ENCODE measurements at regions not wholly inside any gene's neighbourhood (a gene's known extent, or its start where the extent isn't known, plus 50 kb on each side); places are given as distances from the start of the nearest gene placed in this dataset.

DNA sequence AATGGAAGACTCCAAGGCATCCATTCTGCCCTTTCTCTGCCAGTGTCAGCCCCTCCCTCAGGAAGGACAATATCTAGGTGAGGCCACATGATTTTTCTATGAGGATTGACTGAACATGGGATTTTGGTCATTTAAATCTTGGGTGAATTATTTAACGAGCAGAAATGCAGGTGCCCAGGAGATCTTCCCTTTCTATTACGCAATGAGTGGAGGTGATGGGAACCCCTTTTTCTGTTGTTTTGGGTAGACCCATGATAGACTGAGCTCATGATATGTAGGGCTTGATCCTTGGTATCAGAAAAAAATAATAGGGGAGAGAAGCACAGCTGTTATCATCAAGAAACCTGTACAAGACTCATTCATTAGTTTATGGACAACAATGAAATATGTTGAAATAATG, 112.6 kb upstream of the SPTLC3 start:
- Histone ChIP-seq H3K4me3 (ENCODE audit: extremely low read depth in 1 of 4, insufficient read depth in 2 of 4, low read depth in 3 of 4, low read length in 4 of 4) (no peak overlapping the region), H3K56ac (replicated peaks; ENCODE audit: insufficient read length, low read depth, low read length) (no peak overlapping the region), H4K5ac (ENCODE audit: insufficient read length, low read depth, low read length) (no peak overlapping the region), H3K18ac (ENCODE audit: extremely low read depth, low read length) (no peak overlapping the region), H3K9ac (replicated peaks in 1 of 4; ENCODE audit: extremely low read depth in 1 of 4, low read depth in 3 of 4, low read length in 3 of 4) (no peak overlapping the region), H3K9me3 (ENCODE audit: insufficient read depth in 2 of 2, low read depth in 1 of 2, low read length in 1 of 2) (no peaks in the 10 kb centered on the region), H3K79me1 (ENCODE audit: low read depth, low read length) (no peaks in the 10 kb centered on the region), H4K91ac (replicated peaks; ENCODE audit: insufficient read length, low read length) (no peak overlapping the region), H3K4me2 (ENCODE audit: insufficient read depth in 1 of 2, low read depth in 2 of 2, low read length in 2 of 2) (no peak overlapping the region), H2AFZ (ENCODE audit: low read length) (no peak overlapping the region), H2AK5ac (ENCODE audit: low read depth, low read length) (no peak overlapping the region), H3K27me3 (replicated peaks in 1 of 4; ENCODE audit: control insufficient read depth in 3 of 4, extremely low read depth in 1 of 4, insufficient read depth in 3 of 4, low read length in 3 of 4) (no peaks in the 10 kb centered on the region), H2BK120ac (replicated peaks; ENCODE audit: low read depth, low read length) (no peak overlapping the region), H3K23ac (ENCODE audit: insufficient read length) (no peak overlapping the region), H3K79me2 (ENCODE audit: control insufficient read depth in 1 of 2, insufficient read depth in 2 of 2, low read length in 2 of 2) (no peaks in the 10 kb centered on the region), H4K8ac (ENCODE audit: extremely low read depth, insufficient read depth, low read length) (no peak overlapping the region), H2BK20ac (ENCODE audit: low read length) (no peak overlapping the region), H2BK5ac (ENCODE audit: low read depth, low read length) (no peak overlapping the region), H2BK12ac (ENCODE audit: low read depth, low read length) (no peak overlapping the region), H2BK15ac (ENCODE audit: low read length) (no peak overlapping the region), H3K27ac (ENCODE audit: low read depth, low read length) (no peak overlapping the region), H4K20me1 (replicated peaks in 1 of 2; ENCODE audit: control insufficient read depth in 1 of 2, insufficient read depth in 2 of 2, low read length in 2 of 2) (no peaks in the 10 kb centered on the region), H3K36me3 (ENCODE audit: control insufficient read depth in 2 of 4, insufficient read depth in 4 of 4, low read length in 3 of 4) (no peaks in the 10 kb centered on the region), H3K14ac (ENCODE audit: insufficient read length) (no peak overlapping the region), H3K23me2 (ENCODE audit: low read depth, low read length) (no peaks in the 10 kb centered on the region), H3K4me1 (replicated peaks in 1 of 4; ENCODE audit: control insufficient read depth in 3 of 4, insufficient read depth in 4 of 4, low read length in 3 of 4) (peaks cover 0 to 6% (median 4%) of the 10 kb centered on the region in 4 experiments; a peak in 3 of 7 replicates), H3K4ac (replicated peaks; ENCODE audit: insufficient read length, low read depth, low read length) (no peak overlapping the region)
- ChIA-PET POLR2A (ENCODE audit: partially characterized antibody) (interaction anchor here (1.6 kb wide), 1 partner anchor 133 kb away, joined by 3 read pairs; no protein-coding TSS in a partner anchor), CTCF (ENCODE audit: partially characterized antibody) (interaction anchor here (1.3 kb wide), 1 partner anchor 48 kb away, joined by 3 read pairs; no protein-coding TSS in a partner anchor)
- 96% methylated on average over 2 of the region's 2 CpGs; no CpG with 5 or more reads in 1 of the 2 experiments for WGBS, 2 experiments (ENCODE audit: extremely low coverage in 1 of 2, insufficient coverage in 1 of 2, insufficient read length in 1 of 2, insufficient replicate concordance in 2 of 2, low coverage in 1 of 2, low lambda C conversion rate in 2 of 2, missing lambda C conversion rate in 1 of 2)
- DNase-seq (ENCODE audit: low read depth in 1 of 2, low spot score in 2 of 2), result no peak
- FAIRE-seq, result no peak
- no peak for TF ChIP-seq HDAC6 (IDR thresholded peaks at IDR 0.05; ENCODE audit: low read depth, low read length)
- TF ChIP-seq CEBPB (IDR thresholded peaks at IDR 0.05; ENCODE audit: low read depth, low read length), result 0 out of 2 replicates have a peak, but pooled peaks have one; percentile 18
- TF ChIP-seq HDAC2 (IDR thresholded peaks at IDR 0.05; ENCODE audit: borderline replicate concordance in 1 of 2, low read depth in 2 of 2, low read length in 2 of 2), result no peak
- TF ChIP-seq CTCF (IDR thresholded peaks at IDR 0.05; ENCODE audit: control extremely low read depth in 1 of 3, insufficient read depth in 1 of 3, low read depth in 1 of 3, low read length in 3 of 3), result no peak

All from H1 (cell line).